Adipocyte (in vitro differentiated cells): ENCODE measurements at regions not wholly inside any gene's neighbourhood (a gene's known extent, or its start where the extent isn't known, plus 50 kb on each side); places are given as distances from the start of the nearest gene placed in this dataset.
"Not testable (repeated sequence)": the region's sequence is repeated elsewhere in the genome, so short reads cannot be mapped to it uniquely, and the experiment has no call there.

ENCODE experiments used
- DNase-seq: peaks from one replicate; pipeline ENCODE4 v3.0.0-alpha.2; 2015; ENCODE audit warnings: low read depth
- H3K27me3 ChIP-seq: replicated peaks from 2 replicates; pipeline ENCODE4 v1.7.0; 2013; ENCODE audit warnings: mild to moderate bottlenecking, low read length, moderate library complexity; ENCODE audit not compliant: control insufficient read depth, insufficient read depth
- H3K36me3 ChIP-seq: 2 replicates; pipeline ENCODE4 v1.7.0; 2013; ENCODE audit warnings: low read length, mild to moderate bottlenecking, moderate library complexity; ENCODE audit not compliant: control insufficient read depth, insufficient read depth, severe bottlenecking
- H3K4me1 ChIP-seq: 2 replicates; pipeline ENCODE4 v1.7.0; 2013; ENCODE audit warnings: mild to moderate bottlenecking, low read length, moderate library complexity; ENCODE audit not compliant: control insufficient read depth, insufficient read depth
- H3K4me3 ChIP-seq: 2 replicates; pipeline ENCODE4 v1.7.0; 2013; ENCODE audit warnings: mild to moderate bottlenecking, low read length, moderate library complexity
- H3K9ac ChIP-seq: 2 replicates; pipeline ENCODE4 v1.7.0; 2013; ENCODE audit warnings: mild to moderate bottlenecking, low read length, moderate library complexity
- H3K9me3 ChIP-seq: 2 replicates; pipeline ENCODE4 v1.7.0; 2013; ENCODE audit warnings: mild to moderate bottlenecking, low read length, moderate library complexity; ENCODE audit not compliant: control insufficient read depth

GRCh38 chr11:67826951-67827296 is 152.5 kb upstream of the ALDH3B2 start:
- not testable (repeated sequence) for H3K4me3 ChIP-seq, H3K27me3 ChIP-seq, H3K9me3 ChIP-seq, DNase-seq, H3K9ac ChIP-seq, H3K4me1 ChIP-seq, H3K36me3 ChIP-seq

- peak; percentile 3 for DNase-seq
- not testable (repeated sequence) for H3K27me3 ChIP-seq, H3K4me3 ChIP-seq, H3K9ac ChIP-seq, H3K9me3 ChIP-seq, H3K36me3 ChIP-seq, H3K4me1 ChIP-seq
These were observed 151.9 kb upstream of the ALDH3B2 start for GRCh38 chr11:67826028-67826950.

- H3K36me3 ChIP-seq, H3K4me1 ChIP-seq, DNase-seq, H3K27me3 ChIP-seq, H3K9ac ChIP-seq, H3K4me3 ChIP-seq, H3K9me3 ChIP-seq: not testable (repeated sequence)
These were observed 150.4 kb upstream of the ALDH3B2 start for GRCh38 chr11:67824861-67825260.

GRCh38 chr11:67820081-67820480 is 145.7 kb upstream of the ALDH3B2 start:
- Histone ChIP-seq H3K27me3 (peaks cover 10% of the 10 kb centered on the region), H3K9me3 (no peaks in the 10 kb centered on the region), H3K36me3 (no peaks in the 10 kb centered on the region), H3K9ac (no peak overlapping the region), H3K4me3 (no peak overlapping the region), H3K4me1 (no peaks in the 10 kb centered on the region)
- no peak for DNase-seq

- H3K4me3 ChIP-seq, H3K9ac ChIP-seq, H3K9me3 ChIP-seq, DNase-seq, H3K4me1 ChIP-seq, H3K27me3 ChIP-seq, H3K36me3 ChIP-seq: not testable (repeated sequence)
These were observed 143.1 kb upstream of the ALDH3B2 start for GRCh38 chr11:67817558-67817957.

GRCh38 chr11:67809301-67809700 is 134.9 kb upstream of the ALDH3B2 start:
- not testable (repeated sequence) for H3K4me1 ChIP-seq, H3K9me3 ChIP-seq, H3K36me3 ChIP-seq, H3K27me3 ChIP-seq, H3K4me3 ChIP-seq, H3K9ac ChIP-seq, DNase-seq

GRCh38 chr11:67807896-67808295 is 133.5 kb upstream of the ALDH3B2 start:
- H3K27me3 ChIP-seq, H3K9me3 ChIP-seq, H3K4me1 ChIP-seq, H3K4me3 ChIP-seq, H3K9ac ChIP-seq, H3K36me3 ChIP-seq, DNase-seq: not testable (repeated sequence)

GRCh38 chr11:67806728-67807235 is 132.4 kb upstream of the ALDH3B2 start:
- H3K4me1 ChIP-seq, H3K9ac ChIP-seq, H3K27me3 ChIP-seq, DNase-seq, H3K4me3 ChIP-seq, H3K9me3 ChIP-seq, H3K36me3 ChIP-seq: not testable (repeated sequence)

- H3K27me3 ChIP-seq, H3K9me3 ChIP-seq, H3K4me1 ChIP-seq, H3K9ac ChIP-seq, H3K36me3 ChIP-seq: not testable (repeated sequence)
- peak; percentile 28 for DNase-seq
- H3K4me3 ChIP-seq, result peak overlapping the region; percentile 73
These were observed 131.8 kb upstream of the ALDH3B2 start for GRCh38 chr11:67806183-67806582.

- peak overlapping the region; percentile 84 for H3K9ac ChIP-seq
- peak; percentile 96 for DNase-seq
- not testable (repeated sequence) for H3K9me3 ChIP-seq, H3K4me1 ChIP-seq, H3K36me3 ChIP-seq, H3K27me3 ChIP-seq
- H3K4me3 ChIP-seq, result peak overlapping the region; percentile 84
These were observed 131.1 kb upstream of the ALDH3B2 start for GRCh38 chr11:67805253-67806126.

GRCh38 chr11:67804435-67805252 is 130.2 kb upstream of the ALDH3B2 start:
- peak; percentile 55 for DNase-seq
- not testable (repeated sequence) for H3K9me3 ChIP-seq, H3K4me1 ChIP-seq, H3K27me3 ChIP-seq, H3K36me3 ChIP-seq
- H3K9ac ChIP-seq, result peak overlapping the region; percentile 84
- peak overlapping the region; percentile 84 for H3K4me3 ChIP-seq
